ENCODE measurements at regions not wholly inside any gene's neighbourhood (a gene's known extent, or its start where the extent isn't known, plus 50 kb on each side); places are given as distances from the start of the nearest gene placed in this dataset.

- no peak for TF ChIP-seq ETS1 (IDR thresholded peaks at IDR 0.05)
- TF ChIP-seq POLR2AphosphoS5 (IDR thresholded peaks at IDR 0.05; ENCODE audit: low read depth) = no peak
- TF ChIP-seq ZNF462 (CRISPR knock-in tag; IDR thresholded peaks at IDR 0.05) = no peak
- TF ChIP-seq CTCF (conservative IDR thresholded peaks at IDR 0.05; ENCODE audit: low read depth in 2 of 2) = no peak
- TF ChIP-seq REST (IDR thresholded peaks at IDR 0.05; ENCODE audit: unreplicated experiment) = no peak
- TF ChIP-seq EZH2phosphoT487 (IDR thresholded peaks at IDR 0.05; ENCODE audit: unreplicated experiment) = no peak
- TF ChIP-seq CREB1 (CRISPR knock-in tag; IDR thresholded peaks at IDR 0.05; ENCODE audit: low read depth) = no peak
- TF ChIP-seq NANOG (IDR thresholded peaks at IDR 0.05; ENCODE audit: borderline replicate concordance) = no peak
- no peak for TF ChIP-seq STAT1 (IDR thresholded peaks at IDR 0.05; ENCODE audit: unreplicated experiment)
- no peak for TF ChIP-seq EZH2 (IDR thresholded peaks at IDR 0.05; ENCODE audit: low read depth, unreplicated experiment)
- TF ChIP-seq ZNF114 (CRISPR knock-in tag; IDR thresholded peaks at IDR 0.05) = no peak
- no peak for TF ChIP-seq ZNF331 (CRISPR knock-in tag; IDR thresholded peaks at IDR 0.05; ENCODE audit: low read depth)
- TF ChIP-seq JUNB (IDR thresholded peaks at IDR 0.05; ENCODE audit: unreplicated experiment) = no peak
- no peak for DNase-seq (ENCODE audit: low spot score)
- H3K79me2 ChIP-seq (replicated peaks; ENCODE audit: insufficient read depth) = no peaks in the 10 kb centered on the region
- H3F3A ChIP-seq (replicated peaks; ENCODE audit: low read depth) = no peaks in the 10 kb centered on the region
- ATAC-seq = no peak
- Mint-ChIP-seq H3K9me3 (no peaks in the 10 kb centered on the region), H3K4me1 (no peaks in the 10 kb centered on the region), H3K27me3 (ENCODE audit: insufficient read depth, low read depth, poor library complexity) (no peaks in the 10 kb centered on the region), H3K4me3 (no peak overlapping the region), H3K27ac (no peak overlapping the region), H3K36me3 (ENCODE audit: low read depth) (no peaks in the 10 kb centered on the region)
- H4K20me1 ChIP-seq (replicated peaks; ENCODE audit: insufficient read depth) = no peaks in the 10 kb centered on the region
- H3K27me3 ChIP-seq (ENCODE audit: insufficient read depth) = no peaks in the 10 kb centered on the region
- no peak overlapping the region for H3K4me2 ChIP-seq
- H2AFZ ChIP-seq = no peak overlapping the region
- H3K27ac ChIP-seq (ENCODE audit: low read depth) = no peak overlapping the region
- no peak overlapping the region for H3K4me3 ChIP-seq
- H3K4me1 ChIP-seq (ENCODE audit: insufficient read depth) = no peaks in the 10 kb centered on the region
- H3K36me3 ChIP-seq (ENCODE audit: insufficient read depth) = no peaks in the 10 kb centered on the region
- H3K9me2 ChIP-seq (ENCODE audit: insufficient read depth) = no peaks in the 10 kb centered on the region
Measured at GRCh38 chr20:57828696-57829095, 118.9 kb upstream of the PMEPA1 start.
